ENCODE measurements at regions not wholly inside any gene's neighbourhood (a gene's known extent, or its start where the extent isn't known, plus 50 kb on each side); places are given as distances from the start of the nearest gene placed in this dataset.

- no peaks in the 10 kb centered on the region for H3K27me3 ChIP-seq (ENCODE audit: control insufficient read depth, insufficient read depth, low read length)
- no peaks in the 10 kb centered on the region for H3K4me1 ChIP-seq (ENCODE audit: control insufficient read depth, insufficient read depth, low read length)
- H3K27ac ChIP-seq (ENCODE audit: low read depth, low read length) = no peak overlapping the region
- H3K4me3 ChIP-seq (ENCODE audit: low read depth, low read length) = no peak overlapping the region
- H3K36me3 ChIP-seq (ENCODE audit: control insufficient read depth, insufficient read depth, low read length) = no peaks in the 10 kb centered on the region
- H3K9me3 ChIP-seq (ENCODE audit: control insufficient read depth, insufficient read depth, low read length) = no peaks in the 10 kb centered on the region
- no peak overlapping the region for H3K9ac ChIP-seq (ENCODE audit: low read depth, low read length)
Observed at GRCh38 chr2:144999071-144999875, 479.4 kb upstream of the ZEB2 start.

DNA sequence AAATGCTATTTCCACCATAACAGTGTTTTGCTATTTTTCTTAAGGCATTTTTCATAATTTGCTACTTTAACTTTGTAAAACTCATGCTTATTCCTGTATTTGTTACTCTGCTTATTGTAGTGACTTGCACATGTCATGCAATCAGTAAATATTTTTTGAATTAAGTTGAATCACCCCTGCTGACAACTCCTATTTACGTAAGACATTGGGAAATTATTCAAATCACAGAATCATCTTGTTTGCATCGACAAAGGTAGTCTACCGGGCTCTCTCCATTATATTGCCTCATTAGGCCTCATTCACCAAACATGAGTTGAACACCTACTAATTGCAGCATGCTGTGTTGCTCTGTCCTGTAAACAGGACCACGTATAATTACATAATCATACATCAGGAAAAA is 478.5 kb upstream of the ZEB2 start:
- Histone ChIP-seq H3K27ac (ENCODE audit: low read depth, low read length) (no peak overlapping the region), H3K27me3 (ENCODE audit: control insufficient read depth, insufficient read depth, low read length) (no peaks in the 10 kb centered on the region), H3K9me3 (ENCODE audit: control insufficient read depth, insufficient read depth, low read length) (no peaks in the 10 kb centered on the region), H3K36me3 (ENCODE audit: control insufficient read depth, insufficient read depth, low read length) (no peaks in the 10 kb centered on the region), H3K9ac (ENCODE audit: low read depth, low read length) (no peak overlapping the region), H3K4me3 (ENCODE audit: low read depth, low read length) (no peak overlapping the region), H3K4me1 (ENCODE audit: control insufficient read depth, insufficient read depth, low read length) (no peaks in the 10 kb centered on the region)

GRCh38 chr2:144996225-144996795 is 476.4 kb upstream of the ZEB2 start:
- H3K4me1 ChIP-seq (ENCODE audit: control insufficient read depth, insufficient read depth, low read length) = no peaks in the 10 kb centered on the region
- H3K36me3 ChIP-seq (ENCODE audit: control insufficient read depth, insufficient read depth, low read length) = no peaks in the 10 kb centered on the region
- H3K27ac ChIP-seq (ENCODE audit: low read depth, low read length) = no peak overlapping the region
- no peak overlapping the region for H3K9ac ChIP-seq (ENCODE audit: low read depth, low read length)
- H3K27me3 ChIP-seq (ENCODE audit: control insufficient read depth, insufficient read depth, low read length) = no peaks in the 10 kb centered on the region
- no peaks in the 10 kb centered on the region for H3K9me3 ChIP-seq (ENCODE audit: control insufficient read depth, insufficient read depth, low read length)
- no peak overlapping the region for H3K4me3 ChIP-seq (ENCODE audit: low read depth, low read length)

GRCh38 chr2:144995482-144995881 is 475.6 kb upstream of the ZEB2 start:
- Histone ChIP-seq H3K4me3 (ENCODE audit: low read depth, low read length) (no peak overlapping the region), H3K4me1 (ENCODE audit: control insufficient read depth, insufficient read depth, low read length) (peaks cover 6% of the 10 kb centered on the region), H3K27ac (ENCODE audit: low read depth, low read length) (no peak overlapping the region), H3K9ac (ENCODE audit: low read depth, low read length) (no peak overlapping the region), H3K27me3 (ENCODE audit: control insufficient read depth, insufficient read depth, low read length) (no peaks in the 10 kb centered on the region), H3K9me3 (ENCODE audit: control insufficient read depth, insufficient read depth, low read length) (no peaks in the 10 kb centered on the region), H3K36me3 (ENCODE audit: control insufficient read depth, insufficient read depth, low read length) (no peaks in the 10 kb centered on the region)

- H3K9me3 ChIP-seq (ENCODE audit: control insufficient read depth, insufficient read depth, low read length) = peaks cover 7% of the 10 kb centered on the region
- peak overlapping the region; percentile 68 for H3K27ac ChIP-seq (ENCODE audit: low read depth, low read length)
- H3K9ac ChIP-seq (ENCODE audit: low read depth, low read length) = no peak overlapping the region
- no peaks in the 10 kb centered on the region for H3K27me3 ChIP-seq (ENCODE audit: control insufficient read depth, insufficient read depth, low read length)
- peak overlapping the region; percentile 20; the same call in 1 of the 2 replicates for H3K4me3 ChIP-seq (ENCODE audit: low read depth, low read length)
- peaks cover 15% of the 10 kb centered on the region for H3K4me1 ChIP-seq (ENCODE audit: control insufficient read depth, insufficient read depth, low read length)
- no peaks in the 10 kb centered on the region for H3K36me3 ChIP-seq (ENCODE audit: control insufficient read depth, insufficient read depth, low read length)
Observed at GRCh38 chr2:144990661-144991060, 470.7 kb upstream of the ZEB2 start.

DNA sequence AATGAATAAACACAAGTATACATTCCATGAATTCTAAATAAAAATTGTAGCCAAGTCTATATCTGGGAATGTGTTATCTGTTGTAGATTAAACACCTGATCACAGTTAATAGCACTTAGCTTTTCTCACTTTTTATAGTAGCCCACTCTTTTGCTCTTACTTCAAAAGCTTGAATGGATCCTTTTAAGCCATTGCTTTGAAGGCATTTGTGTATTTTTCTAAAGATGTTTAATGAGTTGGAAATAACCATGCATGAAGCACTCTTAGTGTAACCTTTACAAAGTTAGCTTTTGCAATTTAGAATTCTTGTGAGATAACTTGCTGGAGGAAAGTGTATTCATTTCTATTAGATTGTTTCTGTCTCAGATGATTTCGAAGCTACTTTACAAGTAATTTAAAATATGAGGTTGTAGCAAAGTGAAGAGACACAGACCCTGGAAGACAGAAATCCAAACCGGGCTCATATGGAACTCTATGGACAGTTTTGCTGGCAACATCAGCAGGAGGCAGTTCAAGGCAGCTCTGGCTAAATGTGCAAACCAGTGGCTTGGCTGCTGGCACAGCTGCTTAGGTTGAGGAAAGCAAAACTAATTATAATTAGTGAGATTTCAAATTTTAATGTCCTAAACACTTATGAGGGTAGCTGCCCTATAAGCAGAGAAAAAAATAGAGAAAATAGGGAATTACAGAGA is 469.8 kb upstream of the ZEB2 start:
- Histone ChIP-seq H3K9me3 (ENCODE audit: control insufficient read depth, insufficient read depth, low read length) (peaks cover 7% of the 10 kb centered on the region), H3K27me3 (ENCODE audit: control insufficient read depth, insufficient read depth, low read length) (no peaks in the 10 kb centered on the region), H3K4me1 (ENCODE audit: control insufficient read depth, insufficient read depth, low read length) (peaks cover 15% of the 10 kb centered on the region), H3K36me3 (ENCODE audit: control insufficient read depth, insufficient read depth, low read length) (no peaks in the 10 kb centered on the region), H3K27ac (ENCODE audit: low read depth, low read length) (peak overlapping the region; percentile 68), H3K9ac (ENCODE audit: low read depth, low read length) (no peak overlapping the region), H3K4me3 (ENCODE audit: low read depth, low read length) (no peak overlapping the region)

DNA sequence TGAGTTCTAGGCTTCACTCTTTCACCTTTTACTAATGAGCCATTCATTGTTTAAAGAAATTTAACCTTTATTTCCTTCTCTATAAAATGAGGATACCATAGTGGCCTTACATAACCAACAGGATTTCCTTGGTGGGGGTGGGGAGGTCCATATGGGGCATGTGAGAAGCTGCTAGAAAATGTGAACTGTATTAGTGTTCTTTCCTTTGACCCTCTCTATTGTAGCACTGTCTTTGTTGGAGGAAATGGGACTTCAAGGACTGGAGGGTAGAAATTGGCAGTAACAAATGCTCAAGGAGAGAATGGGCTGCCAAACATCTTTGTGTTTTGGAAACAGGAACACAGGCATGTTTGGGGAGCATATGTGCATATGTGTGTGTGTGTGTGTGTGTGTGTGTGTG is 468.7 kb upstream of the ZEB2 start:
- Histone ChIP-seq H3K27ac (ENCODE audit: low read depth, low read length) (no peak overlapping the region), H3K4me1 (ENCODE audit: control insufficient read depth, insufficient read depth, low read length) (peaks cover 15% of the 10 kb centered on the region), H3K36me3 (ENCODE audit: control insufficient read depth, insufficient read depth, low read length) (no peaks in the 10 kb centered on the region), H3K27me3 (ENCODE audit: control insufficient read depth, insufficient read depth, low read length) (no peaks in the 10 kb centered on the region), H3K9me3 (ENCODE audit: control insufficient read depth, insufficient read depth, low read length) (peaks cover 7% of the 10 kb centered on the region), H3K9ac (ENCODE audit: low read depth, low read length) (no peak overlapping the region), H3K4me3 (ENCODE audit: low read depth, low read length) (no peak overlapping the region)

- Histone ChIP-seq H3K27ac (ENCODE audit: low read depth, low read length) (no peak overlapping the region), H3K9me3 (ENCODE audit: control insufficient read depth, insufficient read depth, low read length) (peaks cover 7% of the 10 kb centered on the region), H3K36me3 (ENCODE audit: control insufficient read depth, insufficient read depth, low read length) (no peaks in the 10 kb centered on the region), H3K4me1 (ENCODE audit: control insufficient read depth, insufficient read depth, low read length) (peaks cover 15% of the 10 kb centered on the region), H3K27me3 (ENCODE audit: control insufficient read depth, insufficient read depth, low read length) (no peaks in the 10 kb centered on the region), H3K4me3 (ENCODE audit: low read depth, low read length) (no peak overlapping the region), H3K9ac (ENCODE audit: low read depth, low read length) (no peak overlapping the region)
Observed at GRCh38 chr2:144986691-144987090, 466.8 kb upstream of the ZEB2 start.

- no peaks in the 10 kb centered on the region for H3K27me3 ChIP-seq (ENCODE audit: control insufficient read depth, insufficient read depth, low read length)
Observed at GRCh38 chr2:144984038-144984437, 464.1 kb upstream of the ZEB2 start.

GRCh38 chr2:144983107-144983506 is 463.2 kb upstream of the ZEB2 start:
- Histone ChIP-seq H3K4me1 (ENCODE audit: control insufficient read depth, insufficient read depth, low read length) (no peaks in the 10 kb centered on the region), H3K9me3 (ENCODE audit: control insufficient read depth, insufficient read depth, low read length) (peaks cover 7% of the 10 kb centered on the region), H3K27me3 (ENCODE audit: control insufficient read depth, insufficient read depth, low read length) (no peaks in the 10 kb centered on the region), H3K4me3 (ENCODE audit: low read depth, low read length) (no peak overlapping the region), H3K36me3 (ENCODE audit: control insufficient read depth, insufficient read depth, low read length) (no peaks in the 10 kb centered on the region), H3K9ac (ENCODE audit: low read depth, low read length) (no peak overlapping the region), H3K27ac (ENCODE audit: low read depth, low read length) (no peak overlapping the region)

More at GRCh38 chr2:144984038-144984437, 464.1 kb upstream of the ZEB2 start:
- H3K27ac ChIP-seq (ENCODE audit: low read depth, low read length) = no peak overlapping the region
- no peaks in the 10 kb centered on the region for H3K36me3 ChIP-seq (ENCODE audit: control insufficient read depth, insufficient read depth, low read length)
- H3K4me1 ChIP-seq (ENCODE audit: control insufficient read depth, insufficient read depth, low read length) = no peaks in the 10 kb centered on the region
- H3K9me3 ChIP-seq (ENCODE audit: control insufficient read depth, insufficient read depth, low read length) = peaks cover 7% of the 10 kb centered on the region
- H3K4me3 ChIP-seq (ENCODE audit: low read depth, low read length) = no peak overlapping the region
- H3K9ac ChIP-seq (ENCODE audit: low read depth, low read length) = no peak overlapping the region

GRCh38 chr2:144982481-144982880 is 462.6 kb upstream of the ZEB2 start:
- H3K9me3 ChIP-seq (ENCODE audit: control insufficient read depth, insufficient read depth, low read length) = peaks cover 7% of the 10 kb centered on the region
- H3K9ac ChIP-seq (ENCODE audit: low read depth, low read length) = no peak overlapping the region
- H3K27ac ChIP-seq (ENCODE audit: low read depth, low read length) = no peak overlapping the region
- no peak overlapping the region for H3K4me3 ChIP-seq (ENCODE audit: low read depth, low read length)
- no peaks in the 10 kb centered on the region for H3K36me3 ChIP-seq (ENCODE audit: control insufficient read depth, insufficient read depth, low read length)
- H3K27me3 ChIP-seq (ENCODE audit: control insufficient read depth, insufficient read depth, low read length) = no peaks in the 10 kb centered on the region
- no peaks in the 10 kb centered on the region for H3K4me1 ChIP-seq (ENCODE audit: control insufficient read depth, insufficient read depth, low read length)

Measured in HUES48 (cell line).